ENCODE measurements at regions not wholly inside any gene's neighbourhood (a gene's known extent, or its start where the extent isn't known, plus 50 kb on each side); places are given as distances from the start of the nearest gene placed in this dataset.
"Not testable (repeated sequence)": the region's sequence is repeated elsewhere in the genome, so short reads cannot be mapped to it uniquely, and the experiment has no call there.

GRCh38 chr21:16115461-16115860 lies 385.7 kb downstream of the USP25 start:
- Mint-ChIP-seq H3K9me3 (peaks cover 2% of the 10 kb centered on the region), H3K4me1 (ENCODE audit: low read depth) (no peaks in the 10 kb centered on the region), H3K27me3 (no peaks in the 10 kb centered on the region), H3K4me3 (no peak overlapping the region), H3K36me3 (no peaks in the 10 kb centered on the region), H3K27ac (no peak overlapping the region)
- intact Hi-C loops (cut with micrococcal nuclease), result no loop called here
- CTCF ChIA-PET, result no interaction called here
- DNase-seq, result no peak
- POLR2A ChIA-PET, result no interaction called here

DNA sequence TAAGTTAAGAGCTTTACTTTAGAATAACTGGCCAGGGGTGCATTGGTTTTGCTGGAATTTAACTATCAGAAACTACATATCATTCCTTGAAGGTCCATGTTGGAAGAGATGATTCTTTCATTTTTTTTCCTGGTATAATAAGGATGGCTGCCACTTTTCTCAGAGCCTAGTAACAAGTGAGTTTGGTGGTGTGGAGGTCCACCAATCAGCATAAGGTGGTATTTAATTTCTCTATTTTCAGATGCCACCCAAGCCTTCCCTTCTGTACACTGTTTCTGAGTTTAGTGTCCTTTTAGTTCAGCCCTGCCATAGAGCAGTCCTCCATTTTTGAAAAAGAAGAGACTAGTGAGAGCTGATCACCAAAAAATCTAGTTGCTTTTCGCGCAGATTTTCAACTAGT lies 386.3 kb downstream of the USP25 start:
- Mint-ChIP-seq H3K36me3 (no peaks in the 10 kb centered on the region), H3K27ac (no peak overlapping the region)
- CTCF ChIA-PET, result no interaction called here

GRCh38 chr21:16116798-16117197 lies 387.0 kb downstream of the USP25 start:
- no peak overlapping the region for H3K27ac Mint-ChIP-seq
- H3K9me3 Mint-ChIP-seq, result peaks cover 2% of the 10 kb centered on the region
- intact Hi-C loops (cut with micrococcal nuclease), result no loop called here
- no peaks in the 10 kb centered on the region for H3K27me3 Mint-ChIP-seq
- no peak overlapping the region for H3K4me3 Mint-ChIP-seq
- CTCF ChIA-PET, result no interaction called here
- POLR2A ChIA-PET, result no interaction called here
- DNase-seq, result no peak
- H3K4me1 Mint-ChIP-seq (ENCODE audit: low read depth), result no peaks in the 10 kb centered on the region
- H3K36me3 Mint-ChIP-seq, result no peaks in the 10 kb centered on the region

More for the DNA sequence above, 386.3 kb downstream of the USP25 start:
- POLR2A ChIA-PET, result no interaction called here
- Mint-ChIP-seq H3K9me3 (peaks cover 2% of the 10 kb centered on the region), H3K27me3 (no peaks in the 10 kb centered on the region), H3K4me1 (ENCODE audit: low read depth) (no peaks in the 10 kb centered on the region), H3K4me3 (no peak overlapping the region)
- intact Hi-C loops (cut with micrococcal nuclease), result no loop called here
- no peak for DNase-seq

- POLR2A ChIA-PET, result no interaction called here
Measured at GRCh38 chr21:16117331-16117730, 387.5 kb downstream of the USP25 start.

GRCh38 chr21:16117851-16118590 lies 388.2 kb downstream of the USP25 start:
- CTCF ChIA-PET, result no interaction called here
- POLR2A ChIA-PET, result no interaction called here
- no peak overlapping the region for H3K4me3 Mint-ChIP-seq
- intact Hi-C loops (cut with micrococcal nuclease), result no loop called here
- H3K27ac Mint-ChIP-seq, result no peak overlapping the region
- no peaks in the 10 kb centered on the region for H3K4me1 Mint-ChIP-seq (ENCODE audit: low read depth)
- no peaks in the 10 kb centered on the region for H3K27me3 Mint-ChIP-seq
- H3K36me3 Mint-ChIP-seq, result no peaks in the 10 kb centered on the region
- peaks cover 2% of the 10 kb centered on the region for H3K9me3 Mint-ChIP-seq
- DNase-seq, result no peak

More at GRCh38 chr21:16117331-16117730, 387.5 kb downstream of the USP25 start:
- Mint-ChIP-seq H3K27ac (no peak overlapping the region), H3K4me1 (ENCODE audit: low read depth) (no peaks in the 10 kb centered on the region), H3K4me3 (no peak overlapping the region), H3K36me3 (no peaks in the 10 kb centered on the region), H3K9me3 (peaks cover 2% of the 10 kb centered on the region), H3K27me3 (no peaks in the 10 kb centered on the region)
- DNase-seq, result no peak
- CTCF ChIA-PET, result no interaction called here
- intact Hi-C loops (cut with micrococcal nuclease), result no loop called here

DNA sequence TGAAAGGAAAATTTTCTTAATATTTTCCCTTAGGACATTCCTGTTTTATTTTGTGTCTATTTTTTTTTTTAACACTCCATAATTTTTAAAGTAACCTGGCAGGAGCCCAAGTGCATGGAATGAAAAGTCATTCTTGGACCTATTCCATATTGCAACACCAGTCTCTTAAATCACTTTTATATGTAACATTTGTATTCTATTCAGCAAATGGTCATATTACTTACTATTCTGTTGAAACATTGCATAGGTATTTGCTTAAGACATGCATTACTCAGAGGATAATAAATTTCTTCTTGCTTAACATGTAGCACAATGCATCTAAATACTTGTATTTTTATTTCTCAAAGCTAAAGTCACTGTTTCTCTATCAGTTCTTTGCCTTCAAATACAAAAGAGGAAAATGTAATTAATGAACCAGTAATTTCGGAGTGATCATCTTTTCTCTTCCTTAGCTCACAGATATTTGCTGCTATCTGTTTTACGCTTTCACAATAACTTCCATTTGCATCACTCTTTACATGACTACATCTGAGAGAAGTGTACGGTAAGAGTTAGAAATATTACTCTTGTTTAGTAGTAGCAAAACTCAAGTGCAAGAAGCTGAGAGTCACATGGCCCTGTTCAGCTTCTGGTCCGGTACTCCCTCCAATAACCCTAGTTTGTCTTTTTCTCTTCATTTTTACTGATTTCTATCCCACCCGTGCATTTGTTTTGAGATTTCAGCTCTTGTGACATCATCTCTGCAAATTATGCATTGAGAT lies 394.8 kb downstream of the USP25 start:
- Mint-ChIP-seq H3K9me3 (peaks cover 2% of the 10 kb centered on the region), H3K27me3 (no peaks in the 10 kb centered on the region), H3K27ac (no peak overlapping the region), H3K36me3 (no peaks in the 10 kb centered on the region), H3K4me1 (ENCODE audit: low read depth) (no peaks in the 10 kb centered on the region), H3K4me3 (no peak overlapping the region)
- intact Hi-C loops (cut with micrococcal nuclease), result no loop called here
- no peak for DNase-seq
- ChIA-PET POLR2A (no interaction called here), CTCF (no interaction called here)

GRCh38 chr21:16125274-16125673 lies 395.5 kb downstream of the USP25 start:
- H3K27me3 Mint-ChIP-seq, result no peaks in the 10 kb centered on the region
- DNase-seq, result no peak
- H3K36me3 Mint-ChIP-seq, result no peaks in the 10 kb centered on the region
- H3K27ac Mint-ChIP-seq, result no peak overlapping the region
- intact Hi-C loops (cut with micrococcal nuclease), result no loop called here
- ChIA-PET POLR2A (no interaction called here), CTCF (no interaction called here)
- no peak overlapping the region for H3K4me3 Mint-ChIP-seq
- no peaks in the 10 kb centered on the region for H3K4me1 Mint-ChIP-seq (ENCODE audit: low read depth)
- H3K9me3 Mint-ChIP-seq, result peaks cover 3% of the 10 kb centered on the region

DNA sequence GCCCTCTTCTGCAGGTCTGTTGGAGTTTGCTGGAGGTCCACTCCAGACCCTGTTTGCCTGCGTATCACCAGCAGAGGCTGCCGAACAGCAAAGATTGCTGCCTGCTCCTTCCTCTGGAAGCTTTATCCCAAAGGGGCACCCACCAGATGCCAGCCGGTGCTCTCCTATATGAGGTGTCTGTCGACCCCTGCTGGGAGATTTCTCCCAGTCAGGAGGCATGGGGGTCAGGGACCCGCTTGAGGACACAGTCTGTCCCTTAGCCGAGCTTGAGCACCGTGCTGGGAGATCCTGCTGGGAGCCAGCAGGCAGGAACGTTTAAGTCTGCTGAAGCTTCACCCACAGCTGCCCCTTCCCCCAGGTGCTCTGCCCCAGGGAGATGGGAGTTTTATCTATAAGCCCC lies 402.7 kb downstream of the USP25 start:
- H3K4me1 Mint-ChIP-seq (ENCODE audit: low read depth); DNase-seq; POLR2A ChIA-PET; CTCF ChIA-PET; H3K36me3 Mint-ChIP-seq; H3K4me3 Mint-ChIP-seq; intact Hi-C loops (cut with micrococcal nuclease); H3K27me3 Mint-ChIP-seq; H3K27ac Mint-ChIP-seq: not testable (repeated sequence)
- H3K9me3 Mint-ChIP-seq, result peaks cover 14% of the 10 kb centered on the region

DNA sequence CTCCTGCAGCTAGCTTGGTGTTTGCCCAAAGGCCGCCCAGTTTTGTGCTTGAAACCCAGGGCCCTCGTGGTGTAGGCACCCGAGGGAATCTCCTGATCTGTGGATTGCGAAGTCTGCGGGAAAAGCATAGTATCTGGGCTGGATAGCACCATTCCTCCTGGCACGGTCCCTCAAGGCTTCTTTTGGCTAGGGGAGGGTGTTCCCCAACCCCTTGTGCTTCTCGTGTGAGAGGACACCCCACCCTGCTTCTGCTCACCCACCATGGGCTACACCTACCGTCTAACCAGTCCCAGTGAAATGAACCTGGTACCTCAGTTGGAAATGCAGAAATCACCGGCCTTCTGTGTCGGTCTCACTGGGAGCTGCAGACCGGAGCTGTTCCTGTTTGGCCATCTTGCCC lies 403.5 kb downstream of the USP25 start:
- Mint-ChIP-seq H3K27me3 (no peaks in the 10 kb centered on the region), H3K9me3 (peaks cover 12% of the 10 kb centered on the region), H3K27ac (no peak overlapping the region), H3K4me1 (ENCODE audit: low read depth) (no peaks in the 10 kb centered on the region), H3K36me3 (no peaks in the 10 kb centered on the region), H3K4me3 (no peak overlapping the region)
- no peak for DNase-seq
- POLR2A ChIA-PET, result no interaction called here
- intact Hi-C loops (cut with micrococcal nuclease), result no loop called here
- CTCF ChIA-PET, result no interaction called here

- H3K4me3 Mint-ChIP-seq, result no peak overlapping the region
- H3K36me3 Mint-ChIP-seq, result no peaks in the 10 kb centered on the region
- no peak for DNase-seq
- H3K9me3 Mint-ChIP-seq, result peaks cover 12% of the 10 kb centered on the region
- intact Hi-C loops (cut with micrococcal nuclease), result no loop called here
- no peak overlapping the region for H3K27ac Mint-ChIP-seq
- no peaks in the 10 kb centered on the region for H3K27me3 Mint-ChIP-seq
- POLR2A ChIA-PET, result no interaction called here
- CTCF ChIA-PET, result no interaction called here
- no peaks in the 10 kb centered on the region for H3K4me1 Mint-ChIP-seq (ENCODE audit: low read depth)
Measured at GRCh38 chr21:16134134-16134533, 404.4 kb downstream of the USP25 start.

- ChIA-PET CTCF (no interaction called here), POLR2A (no interaction called here)
- intact Hi-C loops (cut with micrococcal nuclease), result no loop called here
- Mint-ChIP-seq H3K36me3 (no peaks in the 10 kb centered on the region), H3K9me3 (no peaks in the 10 kb centered on the region), H3K4me1 (ENCODE audit: low read depth) (no peaks in the 10 kb centered on the region), H3K27me3 (no peaks in the 10 kb centered on the region), H3K27ac (no peak overlapping the region), H3K4me3 (no peak overlapping the region)
- DNase-seq, result no peak
Measured at GRCh38 chr21:16137106-16137505, 407.3 kb downstream of the USP25 start.

DNA sequence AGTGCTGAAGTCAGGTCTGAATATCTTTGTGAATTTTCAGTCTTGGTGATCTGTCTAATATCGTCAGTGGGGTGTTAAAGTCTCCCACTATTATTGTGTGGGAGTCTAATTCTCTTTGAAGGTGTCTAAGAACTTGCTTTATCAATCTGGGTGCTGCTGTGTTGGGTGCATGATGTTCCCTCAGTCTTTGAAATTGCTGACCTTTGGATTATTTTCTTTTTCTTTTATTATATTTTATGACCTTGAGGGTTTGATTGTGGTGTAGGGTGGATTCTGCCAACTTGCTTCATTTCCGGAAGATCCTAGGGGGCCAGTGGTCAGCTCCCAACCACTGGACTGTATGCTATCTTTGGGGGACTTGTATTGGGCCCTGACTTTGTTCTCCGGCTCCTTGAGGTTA lies 415.3 kb downstream of the USP25 start:
- POLR2A ChIA-PET, result no interaction called here
- intact Hi-C loops (cut with micrococcal nuclease), result no loop called here
- Mint-ChIP-seq H3K27me3 (no peaks in the 10 kb centered on the region), H3K4me1 (ENCODE audit: low read depth) (no peaks in the 10 kb centered on the region), H3K27ac (no peak overlapping the region), H3K4me3 (no peak overlapping the region), H3K9me3 (peaks cover 1% of the 10 kb centered on the region), H3K36me3 (no peaks in the 10 kb centered on the region)
- no peak for DNase-seq
- CTCF ChIA-PET, result no interaction called here

GRCh38 chr21:16145479-16145878 lies 415.7 kb downstream of the USP25 start:
- intact Hi-C loops (cut with micrococcal nuclease), result no loop called here
- DNase-seq, result no peak
- no peak overlapping the region for H3K27ac Mint-ChIP-seq
- H3K4me1 Mint-ChIP-seq (ENCODE audit: low read depth), result no peaks in the 10 kb centered on the region
- ChIA-PET CTCF (no interaction called here), POLR2A (no interaction called here)
- H3K9me3 Mint-ChIP-seq, result peaks cover 1% of the 10 kb centered on the region
- no peaks in the 10 kb centered on the region for H3K27me3 Mint-ChIP-seq
- no peaks in the 10 kb centered on the region for H3K36me3 Mint-ChIP-seq
- H3K4me3 Mint-ChIP-seq, result no peak overlapping the region

Measured in activated CD4-positive, alpha-beta memory T cell treated with anti-CD3 and anti-CD28 coated beads for 36 hours (primary cell).